SK-N-SH (cell line): ENCODE measurements at regions not wholly inside any gene's neighbourhood (a gene's known extent, or its start where the extent isn't known, plus 50 kb on each side); places are given as distances from the start of the nearest gene placed in this dataset.

Experiments used
- CTCF ChIA-PET: fragments of 300-600, 350-600 bp; formaldehyde crosslinking; extraction: SDS; loops from one replicate; lab custom pipeline; 2021; lab: Yijun Ruan, JAX
- POLR2A ChIA-PET: fragments of 350-600 bp; sonication (Branson Sonifier 250); formaldehyde crosslinking; extraction: SDS; loops from one replicate; lab custom pipeline; 2020; ENCODE audit warnings: antibody characterized with exemption, inconsistent platforms; lab: Yijun Ruan, JAX
- DNase-seq: peaks from one replicate; pipeline ENCODE4 v3.0.0; 2012
- H2AFZ ChIP-seq: fragments of 200-600 bp; sonication (generic); 2 replicates; pipeline ENCODE4 v1.8.1; 2016; ENCODE audit warnings: antibody characterized with exemption, mild to moderate bottlenecking, low read depth
- H3F3A ChIP-seq: fragments of 200-600 bp; sonication (generic); replicated peaks from 2 replicates; pipeline ENCODE3; 2016; ENCODE audit warnings: antibody characterized with exemption, mild to moderate bottlenecking; ENCODE audit not compliant: insufficient read depth
- H3K27ac ChIP-seq, 2 experiments: fragments of 200-500 bp in 1 of 2; fragments of 200-600 bp in 1 of 2; sonication (Bioruptor generic) in 1 of 2; sonication (generic), shearing (Covaris generic) in 1 of 2; 2 replicates each; pipeline versions ENCODE4 v1.5.1 to v1.6.1; 2014 to 2016; ENCODE audit warnings: low read depth in 2 of 2, inconsistent platforms in 1 of 2, low read length in 1 of 2, mild to moderate bottlenecking in 1 of 2, mixed read lengths in 1 of 2
- H3K27me3 ChIP-seq: fragments of 200-600 bp; sonication (generic), shearing (Covaris generic); 2 replicates; pipeline ENCODE4 v1.6.1; 2016; ENCODE audit warnings: mixed run types; ENCODE audit not compliant: insufficient read depth
- H3K36me3 ChIP-seq, 2 experiments: fragments of 200-500 bp in 1 of 2; fragments of 200-600 bp in 1 of 2; sonication (Bioruptor generic) in 1 of 2; sonication (generic) in 1 of 2; replicated peaks in 1 of 2; 2 replicates each; pipeline versions ENCODE3 to v1.5.1; 2014 to 2016; ENCODE audit warnings: low read length in 1 of 2, mild to moderate bottlenecking in 1 of 2; ENCODE audit not compliant: insufficient read depth in 2 of 2, control insufficient read depth in 1 of 2
- H3K4me1 ChIP-seq, 2 experiments: fragments of 200-500 bp in 1 of 2; fragments of 200-600 bp in 1 of 2; sonication (Bioruptor generic) in 1 of 2; sonication (generic), shearing (Covaris generic) in 1 of 2; 2 replicates each; pipeline versions ENCODE4 v1.5.1 to v1.6.1; 2014 to 2016; ENCODE audit warnings: low read depth in 1 of 2, low read length in 1 of 2, mixed run types in 1 of 2; ENCODE audit not compliant: insufficient read depth in 2 of 2, control insufficient read depth in 1 of 2
- H3K4me2 ChIP-seq: fragments of 200-600 bp; sonication (generic), shearing (Covaris generic); 2 replicates; pipeline ENCODE4 v1.6.1; 2017; ENCODE audit warnings: mixed run types
- H3K4me3 ChIP-seq, 2 experiments: fragments of 200-500 bp in 1 of 2; fragments of 200-600 bp in 1 of 2; sonication (Bioruptor generic) in 1 of 2; sonication (generic), shearing (Covaris generic) in 1 of 2; 2 replicates each; pipeline versions ENCODE4 v1.5.1 to v1.8.1; 2014 to 2016; ENCODE audit warnings: low read depth in 2 of 2, inconsistent platforms in 1 of 2, low read length in 1 of 2, mild to moderate bottlenecking in 1 of 2, mixed read lengths in 1 of 2, moderate library complexity in 1 of 2
- H3K79me2 ChIP-seq: fragments of 200-600 bp; sonication (generic); 2 replicates; pipeline ENCODE4 v1.8.1; 2017; ENCODE audit warnings: mild to moderate bottlenecking; ENCODE audit not compliant: insufficient read depth
- H3K9ac ChIP-seq: fragments of 200-600 bp; sonication (generic); 2 replicates; pipeline ENCODE4 v1.6.1; 2017; ENCODE audit warnings: mixed run types
- H3K9me2 ChIP-seq: fragments of 200-600 bp; sonication (generic); 2 replicates; pipeline ENCODE4 v1.6.1; 2017; ENCODE audit warnings: mixed run types
- H3K9me3 ChIP-seq: fragments of 200-600 bp; sonication (generic); 2 replicates; pipeline ENCODE4 v1.6.1; 2017; ENCODE audit warnings: mixed run types, mild to moderate bottlenecking, moderate library complexity
- H4K20me1 ChIP-seq: fragments of 200-600 bp; sonication (generic); 2 replicates; pipeline ENCODE4 v1.6.1; 2017; ENCODE audit warnings: mild to moderate bottlenecking, mixed run types; ENCODE audit not compliant: insufficient read depth
- CHD2 ChIP-seq: fragments of 150-350 bp; IDR thresholded peaks from 2 replicates; pipeline ENCODE4 v1.6.1; 2018; ENCODE audit warnings: low read length; ENCODE audit not compliant: partially characterized antibody
- FOSL2 ChIP-seq: IDR thresholded peaks from 2 replicates; pipeline ENCODE4 v1.4.0; 2012; ENCODE audit warnings: low read depth, mild to moderate bottlenecking, moderate library complexity, borderline replicate concordance
- FOXM1 ChIP-seq: IDR thresholded peaks from 2 replicates; pipeline ENCODE4 v1.4.0; 2012; ENCODE audit warnings: low read depth, mild to moderate bottlenecking
- MEF2A ChIP-seq: IDR thresholded peaks from 2 replicates; pipeline ENCODE4 v1.4.0; 2012; ENCODE audit warnings: low read depth, borderline replicate concordance
- MXI1 ChIP-seq: IDR thresholded peaks from 2 replicates; pipeline ENCODE4 v1.6.1; 2012; ENCODE audit warnings: mild to moderate bottlenecking, low read depth, low read length, improper control_type of control experiment
- NFIC ChIP-seq: IDR thresholded peaks from 2 replicates; pipeline ENCODE4 v1.4.0; 2012; ENCODE audit warnings: borderline replicate concordance
- NRF1 ChIP-seq: IDR thresholded peaks from 2 replicates; pipeline ENCODE4 v1.6.1; 2012; ENCODE audit warnings: low read depth, mild to moderate bottlenecking, low read length
- RCOR1 ChIP-seq: fragments of 150-350 bp; IDR thresholded peaks from 2 replicates; pipeline ENCODE4 v1.6.1; 2017; ENCODE audit warnings: antibody characterized with exemption, low read length
- RFX5 ChIP-seq: IDR thresholded peaks from 2 replicates; pipeline ENCODE4 v1.6.1; 2012; ENCODE audit warnings: mild to moderate bottlenecking, improper control_type of control experiment, low read length
- TCF12 ChIP-seq: IDR thresholded peaks from 2 replicates; pipeline ENCODE4 v1.4.0; 2012
- ZBTB33 ChIP-seq: IDR thresholded peaks from 2 replicates; pipeline ENCODE4 v1.4.0; 2012; ENCODE audit warnings: low read depth, borderline replicate concordance
- WGBS: methylation state at CpG from one replicate; pipeline ENCODE4 v1.1.6; 2017; ENCODE audit warnings: low lambda C conversion rate; 5-methylcytosine and 5-hydroxymethylcytosine counted together
- TF ChIP-seq, protein P1 (sequence below): fragments of 150-350 bp; IDR thresholded peaks from 2 replicates; pipeline ENCODE4 v1.6.1; 2016; ENCODE audit warnings: mild to moderate bottlenecking, low read depth, low read length
- TF ChIP-seq, protein P2 (sequence below): IDR thresholded peaks from 2 replicates; pipeline ENCODE4 v1.6.1; 2012; ENCODE audit warnings: mild to moderate bottlenecking, low read depth, low read length, moderate library complexity
- TF ChIP-seq, protein P3 (sequence below): fragments of 150-350 bp; IDR thresholded peaks from 2 replicates; pipeline ENCODE4 v1.6.1; 2017; ENCODE audit warnings: antibody characterized with exemption, low read length, low read depth, borderline replicate concordance

GRCh38 chr1:170377896-170378634, 153.9 kb upstream of the GORAB start:
- Histone ChIP-seq H3K36me3 (no peaks in the 10 kb centered on the region), H3K4me3 (no peak overlapping the region), H3K9ac (no peak overlapping the region), H3K4me1 (no peaks in the 10 kb centered on the region; a peak in 1 of 4 replicates), H3K27me3 (no peaks in the 10 kb centered on the region), H3K9me2 (no peaks in the 10 kb centered on the region), H3K27ac (peak overlapping the region in 1 of 2 experiments; percentile 32; a peak in 2 of 4 replicates), H3F3A (no peaks in the 10 kb centered on the region), H3K9me3 (0 out of 2 replicates have a peak, but pooled peaks cover 3% of the 10 kb centered on the region), H4K20me1 (no peaks in the 10 kb centered on the region), H3K79me2 (no peaks in the 10 kb centered on the region), H2AFZ (no peak overlapping the region), H3K4me2 (no peak overlapping the region)
- ChIA-PET POLR2A (no interaction called here), CTCF (no interaction called here)
- 5% methylated on average over 1 of the region's 1 CpG for WGBS
- no peak for TF ChIP-seq TCF12
- no peak for TF ChIP-seq ZBTB33
- TF ChIP-seq, protein P1, sequence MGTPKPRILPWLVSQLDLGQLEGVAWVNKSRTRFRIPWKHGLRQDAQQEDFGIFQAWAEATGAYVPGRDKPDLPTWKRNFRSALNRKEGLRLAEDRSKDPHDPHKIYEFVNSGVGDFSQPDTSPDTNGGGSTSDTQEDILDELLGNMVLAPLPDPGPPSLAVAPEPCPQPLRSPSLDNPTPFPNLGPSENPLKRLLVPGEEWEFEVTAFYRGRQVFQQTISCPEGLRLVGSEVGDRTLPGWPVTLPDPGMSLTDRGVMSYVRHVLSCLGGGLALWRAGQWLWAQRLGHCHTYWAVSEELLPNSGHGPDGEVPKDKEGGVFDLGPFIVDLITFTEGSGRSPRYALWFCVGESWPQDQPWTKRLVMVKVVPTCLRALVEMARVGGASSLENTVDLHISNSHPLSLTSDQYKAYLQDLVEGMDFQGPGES = no peak
- TF ChIP-seq, protein P2, sequence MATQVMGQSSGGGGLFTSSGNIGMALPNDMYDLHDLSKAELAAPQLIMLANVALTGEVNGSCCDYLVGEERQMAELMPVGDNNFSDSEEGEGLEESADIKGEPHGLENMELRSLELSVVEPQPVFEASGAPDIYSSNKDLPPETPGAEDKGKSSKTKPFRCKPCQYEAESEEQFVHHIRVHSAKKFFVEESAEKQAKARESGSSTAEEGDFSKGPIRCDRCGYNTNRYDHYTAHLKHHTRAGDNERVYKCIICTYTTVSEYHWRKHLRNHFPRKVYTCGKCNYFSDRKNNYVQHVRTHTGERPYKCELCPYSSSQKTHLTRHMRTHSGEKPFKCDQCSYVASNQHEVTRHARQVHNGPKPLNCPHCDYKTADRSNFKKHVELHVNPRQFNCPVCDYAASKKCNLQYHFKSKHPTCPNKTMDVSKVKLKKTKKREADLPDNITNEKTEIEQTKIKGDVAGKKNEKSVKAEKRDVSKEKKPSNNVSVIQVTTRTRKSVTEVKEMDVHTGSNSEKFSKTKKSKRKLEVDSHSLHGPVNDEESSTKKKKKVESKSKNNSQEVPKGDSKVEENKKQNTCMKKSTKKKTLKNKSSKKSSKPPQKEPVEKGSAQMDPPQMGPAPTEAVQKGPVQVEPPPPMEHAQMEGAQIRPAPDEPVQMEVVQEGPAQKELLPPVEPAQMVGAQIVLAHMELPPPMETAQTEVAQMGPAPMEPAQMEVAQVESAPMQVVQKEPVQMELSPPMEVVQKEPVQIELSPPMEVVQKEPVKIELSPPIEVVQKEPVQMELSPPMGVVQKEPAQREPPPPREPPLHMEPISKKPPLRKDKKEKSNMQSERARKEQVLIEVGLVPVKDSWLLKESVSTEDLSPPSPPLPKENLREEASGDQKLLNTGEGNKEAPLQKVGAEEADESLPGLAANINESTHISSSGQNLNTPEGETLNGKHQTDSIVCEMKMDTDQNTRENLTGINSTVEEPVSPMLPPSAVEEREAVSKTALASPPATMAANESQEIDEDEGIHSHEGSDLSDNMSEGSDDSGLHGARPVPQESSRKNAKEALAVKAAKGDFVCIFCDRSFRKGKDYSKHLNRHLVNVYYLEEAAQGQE = no peak
- TF ChIP-seq, protein P3, sequence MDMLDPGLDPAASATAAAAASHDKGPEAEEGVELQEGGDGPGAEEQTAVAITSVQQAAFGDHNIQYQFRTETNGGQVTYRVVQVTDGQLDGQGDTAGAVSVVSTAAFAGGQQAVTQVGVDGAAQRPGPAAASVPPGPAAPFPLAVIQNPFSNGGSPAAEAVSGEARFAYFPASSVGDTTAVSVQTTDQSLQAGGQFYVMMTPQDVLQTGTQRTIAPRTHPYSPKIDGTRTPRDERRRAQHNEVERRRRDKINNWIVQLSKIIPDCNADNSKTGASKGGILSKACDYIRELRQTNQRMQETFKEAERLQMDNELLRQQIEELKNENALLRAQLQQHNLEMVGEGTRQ = no peak
- TF ChIP-seq FOXM1 = no peak
- no peak for TF ChIP-seq CHD2
- TF ChIP-seq FOSL2 = no peak
- no peak for TF ChIP-seq RCOR1
- no peak for TF ChIP-seq MXI1
- TF ChIP-seq NFIC = no peak
- no peak for TF ChIP-seq NRF1
- TF ChIP-seq RFX5 = no peak
- TF ChIP-seq MEF2A = no peak
- DNase-seq = no peak
